IPS-20b (cell line): ENCODE measurements at regions not wholly inside any gene's neighbourhood (a gene's known extent, or its start where the extent isn't known, plus 50 kb on each side); places are given as distances from the start of the nearest gene placed in this dataset.
A peak's percentile ranks its signal among the peaks of the same experiment; 100 is the strongest.

ENCODE experiments used
- H3K27ac ChIP-seq: one replicate; pipeline ENCODE4 v1.5.1; 2013; ENCODE audit warnings: low read length
- H3K27me3 ChIP-seq: 2 replicates; pipeline ENCODE4 v1.6.1; 2013; ENCODE audit warnings: mild to moderate bottlenecking, low read length, inconsistent platforms; ENCODE audit not compliant: insufficient read depth
- H3K36me3 ChIP-seq: 2 replicates; pipeline ENCODE4 v1.6.1; 2013; ENCODE audit warnings: low read depth, mild to moderate bottlenecking, inconsistent platforms, low read length, moderate library complexity; ENCODE audit not compliant: insufficient read depth
- H3K4me1 ChIP-seq: 2 replicates; pipeline ENCODE4 v1.6.1; 2013; ENCODE audit warnings: mild to moderate bottlenecking, control low read depth, inconsistent platforms, low read length, moderate library complexity; ENCODE audit not compliant: insufficient read depth
- H3K4me3 ChIP-seq: 2 replicates; pipeline ENCODE4 v1.5.1; 2013; ENCODE audit warnings: mild to moderate bottlenecking, low read length, inconsistent platforms
- H3K9ac ChIP-seq: 2 replicates; pipeline ENCODE4 v1.6.1; 2013; ENCODE audit warnings: low read depth, mild to moderate bottlenecking, inconsistent platforms, low read length, moderate library complexity
- H3K9me3 ChIP-seq: 2 replicates; pipeline ENCODE4 v1.6.1; 2013; ENCODE audit warnings: mild to moderate bottlenecking, low read depth, low read length, inconsistent platforms; ENCODE audit not compliant: insufficient read depth

GRCh38 chr4:30783751-30784150 lies 63.6 kb downstream of the PCDH7 start:
- Histone ChIP-seq H3K9ac (no peak overlapping the region), H3K9me3 (no peaks in the 10 kb centered on the region), H3K27ac (no peak overlapping the region)

GRCh38 chr4:30789219-30789671 lies 69.1 kb downstream of the PCDH7 start:
- Histone ChIP-seq H3K27ac (no peak overlapping the region), H3K4me1 (peaks cover 20% of the 10 kb centered on the region; the same call in 1 of the 2 replicates), H3K9me3 (no peaks in the 10 kb centered on the region), H3K9ac (no peak overlapping the region), H3K4me3 (0 out of 2 replicates have a peak overlapping the region, but pooled peaks have one; percentile 6), H3K36me3 (no peaks in the 10 kb centered on the region), H3K27me3 (no peaks in the 10 kb centered on the region)

More at GRCh38 chr4:30783751-30784150, 63.6 kb downstream of the PCDH7 start:
- no peaks in the 10 kb centered on the region for H3K27me3 ChIP-seq
- no peaks in the 10 kb centered on the region for H3K36me3 ChIP-seq
- H3K4me1 ChIP-seq, result peaks cover 6% of the 10 kb centered on the region; the same call in 1 of the 2 replicates
- no peak overlapping the region for H3K4me3 ChIP-seq

GRCh38 chr4:30790123-30790522 lies 70.0 kb downstream of the PCDH7 start:
- Histone ChIP-seq H3K9ac (no peak overlapping the region), H3K27me3 (no peaks in the 10 kb centered on the region), H3K27ac (no peak overlapping the region), H3K4me3 (no peak overlapping the region), H3K9me3 (no peaks in the 10 kb centered on the region), H3K36me3 (no peaks in the 10 kb centered on the region), H3K4me1 (peaks cover 21% of the 10 kb centered on the region; the same call in 1 of the 2 replicates)

GRCh38 chr4:30790998-30791397 lies 70.8 kb downstream of the PCDH7 start:
- Histone ChIP-seq H3K4me1 (peaks cover 21% of the 10 kb centered on the region; the same call in 1 of the 2 replicates), H3K4me3 (no peak overlapping the region), H3K36me3 (no peaks in the 10 kb centered on the region), H3K27ac (no peak overlapping the region), H3K9me3 (no peaks in the 10 kb centered on the region), H3K9ac (no peak overlapping the region), H3K27me3 (no peaks in the 10 kb centered on the region)

GRCh38 chr4:30792601-30793000 lies 72.4 kb downstream of the PCDH7 start:
- H3K27me3 ChIP-seq, result no peaks in the 10 kb centered on the region
- H3K9ac ChIP-seq, result no peak overlapping the region
- no peaks in the 10 kb centered on the region for H3K36me3 ChIP-seq
- H3K9me3 ChIP-seq, result no peaks in the 10 kb centered on the region
- peaks cover 21% of the 10 kb centered on the region; the same call in 1 of the 2 replicates for H3K4me1 ChIP-seq
- H3K4me3 ChIP-seq, result no peak overlapping the region
- no peak overlapping the region for H3K27ac ChIP-seq

GRCh38 chr4:30801876-30802275 lies 81.7 kb downstream of the PCDH7 start:
- Histone ChIP-seq H3K4me3 (no peak overlapping the region), H3K9ac (no peak overlapping the region), H3K4me1 (peaks cover 5% of the 10 kb centered on the region; the same call in 1 of the 2 replicates), H3K9me3 (no peaks in the 10 kb centered on the region), H3K27me3 (no peaks in the 10 kb centered on the region), H3K27ac (no peak overlapping the region), H3K36me3 (no peaks in the 10 kb centered on the region)

- no peak overlapping the region for H3K27ac ChIP-seq
- H3K27me3 ChIP-seq, result no peaks in the 10 kb centered on the region
- H3K36me3 ChIP-seq, result no peaks in the 10 kb centered on the region
- peaks cover 5% of the 10 kb centered on the region; the same call in 1 of the 2 replicates for H3K4me1 ChIP-seq
- no peak overlapping the region for H3K9ac ChIP-seq
- H3K9me3 ChIP-seq, result no peaks in the 10 kb centered on the region
- no peak overlapping the region for H3K4me3 ChIP-seq
Observed at GRCh38 chr4:30802622-30803323, 82.6 kb downstream of the PCDH7 start.

- Histone ChIP-seq H3K27me3 (no peaks in the 10 kb centered on the region), H3K9me3 (no peaks in the 10 kb centered on the region), H3K9ac (no peak overlapping the region), H3K36me3 (no peaks in the 10 kb centered on the region), H3K27ac (no peak overlapping the region), H3K4me1 (no peaks in the 10 kb centered on the region), H3K4me3 (no peak overlapping the region)
Observed at GRCh38 chr4:30808276-30808675, 88.1 kb downstream of the PCDH7 start.

- Histone ChIP-seq H3K9ac (no peak overlapping the region), H3K36me3 (no peaks in the 10 kb centered on the region), H3K4me1 (no peaks in the 10 kb centered on the region; the same call in 1 of the 2 replicates), H3K27me3 (no peaks in the 10 kb centered on the region), H3K9me3 (no peaks in the 10 kb centered on the region), H3K4me3 (no peak overlapping the region), H3K27ac (no peak overlapping the region)
Observed at GRCh38 chr4:30811296-30811695, 91.1 kb downstream of the PCDH7 start.

GRCh38 chr4:30815685-30816084 lies 95.5 kb downstream of the PCDH7 start:
- H3K4me3 ChIP-seq, result no peak overlapping the region
- no peaks in the 10 kb centered on the region for H3K27me3 ChIP-seq
- no peaks in the 10 kb centered on the region for H3K9me3 ChIP-seq
- H3K4me1 ChIP-seq, result peaks cover 13% of the 10 kb centered on the region; the same call in 1 of the 2 replicates
- no peak overlapping the region for H3K9ac ChIP-seq
- no peak overlapping the region for H3K27ac ChIP-seq
- no peaks in the 10 kb centered on the region for H3K36me3 ChIP-seq

- no peaks in the 10 kb centered on the region for H3K36me3 ChIP-seq
- H3K27ac ChIP-seq, result no peak overlapping the region
- H3K27me3 ChIP-seq, result no peaks in the 10 kb centered on the region
- no peak overlapping the region for H3K4me3 ChIP-seq
- H3K4me1 ChIP-seq, result peaks cover 13% of the 10 kb centered on the region; the same call in 1 of the 2 replicates
- no peaks in the 10 kb centered on the region for H3K9me3 ChIP-seq
- no peak overlapping the region for H3K9ac ChIP-seq
Observed at GRCh38 chr4:30817447-30817846, 97.3 kb downstream of the PCDH7 start.

GRCh38 chr4:30818541-30818940 lies 98.4 kb downstream of the PCDH7 start:
- H3K4me3 ChIP-seq, result no peak overlapping the region
- no peaks in the 10 kb centered on the region for H3K27me3 ChIP-seq
- no peaks in the 10 kb centered on the region for H3K9me3 ChIP-seq
- no peaks in the 10 kb centered on the region for H3K36me3 ChIP-seq
- H3K4me1 ChIP-seq, result peaks cover 13% of the 10 kb centered on the region; the same call in 1 of the 2 replicates
- H3K9ac ChIP-seq, result no peak overlapping the region
- peak overlapping the region; percentile 57 for H3K27ac ChIP-seq
